Naive thymus-derived CD4-positive, alpha-beta T cell (primary cell): ENCODE measurements at regions not wholly inside any gene's neighbourhood (a gene's known extent, or its start where the extent isn't known, plus 50 kb on each side); places are given as distances from the start of the nearest gene placed in this dataset.

Source experiments
- ATAC-seq: fragments of 150-1000 bp; cut with Tn5 transposase; 2 replicates; pipeline ENCODE4 v1.10.0; 2021; ENCODE audit warnings: mild to moderate bottlenecking, moderate library complexity
- CTCF ChIA-PET: fragments of 350-600 bp; sonication (Branson Sonifier 250); formaldehyde crosslinking; loops from one replicate; lab custom pipeline; 2021; ENCODE audit warnings: antibody characterized with exemption; lab: Charles Lee
- POLR2A ChIA-PET: fragments of 350-600 bp; sonication (Branson Sonifier 250); formaldehyde crosslinking; loops from one replicate; lab custom pipeline; 2021; ENCODE audit warnings: antibody characterized with exemption, inconsistent platforms; lab: Charles Lee
- DNase-seq, 9 donors: peaks; one replicate each; pipeline versions ENCODE4 v3.0.0 to v3.0.0-alpha.2; 2020 to 2022; ENCODE audit warnings: mixed read lengths in 1 of 9
- H3K27ac ChIP-seq: one replicate; pipeline ENCODE4 v1.7.0; 2013; ENCODE audit warnings: mild to moderate bottlenecking, low read depth, low read length, moderate library complexity
- H3K27me3 ChIP-seq, 2 donors: one replicate each; pipeline ENCODE4 v1.7.0; 2013; ENCODE audit warnings: low read length in 2 of 2, mild to moderate bottlenecking in 2 of 2, moderate library complexity in 2 of 2; ENCODE audit not compliant: control insufficient read depth in 2 of 2, insufficient read depth in 2 of 2
- H3K36me3 ChIP-seq, 3 experiments: 1 replicate in 2 of 3; 2 replicates in 1 of 3; pipeline ENCODE4 v1.7.0; 2013; ENCODE audit warnings: low read length in 3 of 3, mild to moderate bottlenecking in 3 of 3, moderate library complexity in 1 of 3; ENCODE audit not compliant: insufficient read depth in 3 of 3, control insufficient read depth in 2 of 3
- H3K4me1 ChIP-seq, 2 donors: one replicate each; pipeline ENCODE4 v1.7.0; 2013; ENCODE audit warnings: low read length in 2 of 2, mild to moderate bottlenecking in 2 of 2, moderate library complexity in 1 of 2; ENCODE audit not compliant: control insufficient read depth in 2 of 2, insufficient read depth in 2 of 2
- H3K4me3 ChIP-seq: 2 replicates; pipeline ENCODE4 v1.7.0; 2013; ENCODE audit warnings: mild to moderate bottlenecking, low read length
- H3K9me3 ChIP-seq, 3 experiments: 1 replicate in 2 of 3; 2 replicates in 1 of 3; pipeline ENCODE4 v1.7.0; 2013; ENCODE audit warnings: low read length in 3 of 3; ENCODE audit not compliant: control insufficient read depth in 2 of 3
- H3K27ac Mint-ChIP-seq, 9 donors: one replicate each; pipeline ENCODE4 v1.8.0; 2020 to 2022; ENCODE audit warnings: mixed read lengths in 9 of 9, mild to moderate bottlenecking in 8 of 9, moderate library complexity in 5 of 9, inconsistent platforms in 2 of 9
- H3K27me3 Mint-ChIP-seq, 5 donors: one replicate each; pipeline ENCODE4 v1.8.0; 2021 to 2022; ENCODE audit warnings: mixed read lengths in 5 of 5, mild to moderate bottlenecking in 1 of 5
- H3K36me3 Mint-ChIP-seq, 5 donors: one replicate each; pipeline ENCODE4 v1.8.0; 2020 to 2022; ENCODE audit warnings: mixed read lengths in 5 of 5, mild to moderate bottlenecking in 3 of 5, inconsistent platforms in 1 of 5
- H3K4me1 Mint-ChIP-seq, 7 donors: one replicate each; pipeline ENCODE4 v1.8.0; 2020 to 2022; ENCODE audit warnings: mixed read lengths in 7 of 7, mild to moderate bottlenecking in 3 of 7, inconsistent platforms in 1 of 7
- H3K4me3 Mint-ChIP-seq, 10 donors: one replicate each; pipeline ENCODE4 v1.8.0; 2020 to 2022; ENCODE audit warnings: mild to moderate bottlenecking in 10 of 10, mixed read lengths in 10 of 10, moderate library complexity in 6 of 10, inconsistent platforms in 2 of 10
- H3K9me3 Mint-ChIP-seq, 11 donors: one replicate each; pipeline ENCODE4 v1.8.0; 2020 to 2022; ENCODE audit warnings: mixed read lengths in 11 of 11, mild to moderate bottlenecking in 4 of 11, inconsistent platforms in 1 of 11, moderate library complexity in 1 of 11
- intact Hi-C, 2 donors: fragments of 100-400 bp; cut with micrococcal nuclease; formaldehyde crosslinking; loops; one replicate each; pipeline ENCODE4 v1.15.1; 2023

GRCh38 chr7:25553580-25554291, 325.4 kb upstream of the NPVF start:
- no peak overlapping the region for H3K4me3 Mint-ChIP-seq
- ChIA-PET CTCF (interaction anchor here (0.7 kb wide), 1 partner anchor 22 kb away, joined by 4 read pairs; no protein-coding TSS in a partner anchor), POLR2A (no interaction called here)
- no peaks in the 10 kb centered on the region for H3K36me3 ChIP-seq
- no peak overlapping the region for H3K4me3 ChIP-seq
- H3K9me3 Mint-ChIP-seq: peaks cover 0 to 5% (median 0%) of the 10 kb centered on the region in 11 donors
- no peak for DNase-seq
- no peak for ATAC-seq
- H3K9me3 ChIP-seq: no peaks in the 10 kb centered on the region
- peaks cover 0 to 15% (median 9%) of the 10 kb centered on the region in 5 donors for H3K27me3 Mint-ChIP-seq
- peaks cover 0 to 5% (median 0%) of the 10 kb centered on the region in 5 donors for H3K36me3 Mint-ChIP-seq
- peaks cover 0 to 7% of the 10 kb centered on the region in 2 donors for H3K4me1 ChIP-seq
- intact Hi-C loops: no loop called here
- H3K4me1 Mint-ChIP-seq: peaks cover 3 to 18% (median 13%) of the 10 kb centered on the region in 7 donors
- H3K27ac Mint-ChIP-seq: no peak overlapping the region
- no peaks in the 10 kb centered on the region for H3K27me3 ChIP-seq
- no peak overlapping the region for H3K27ac ChIP-seq

GRCh38 chr7:25557379-25557917, 329.2 kb upstream of the NPVF start:
- no peak overlapping the region for H3K4me3 ChIP-seq
- CTCF ChIA-PET: interaction anchor here (1.2 kb wide), 1 partner anchor 165 kb away, joined by 4 read pairs; no protein-coding TSS in a partner anchor
- Mint-ChIP-seq H3K27ac (peak overlapping the region in 7 of 9 donors; percentile 2 to 74 (median 18)), H3K9me3 (peaks cover 0 to 6% (median 0%) of the 10 kb centered on the region in 11 donors), H3K27me3 (peaks cover 0 to 12% (median 4%) of the 10 kb centered on the region in 5 donors), H3K4me3 (peak overlapping the region in 5 of 10 donors; percentile 2 to 38 (median 14)), H3K4me1 (peaks cover 3 to 17% (median 13%) of the 10 kb centered on the region in 7 donors), H3K36me3 (peaks cover 0 to 6% (median 0%) of the 10 kb centered on the region in 5 donors)
- no peak overlapping the region for H3K27ac ChIP-seq
- POLR2A ChIA-PET: no interaction called here
- intact Hi-C loops: no loop called here
- ATAC-seq (peak; percentile 37), DNase-seq (peak in 3 of 9 donors; percentile 9 to 35 (median 15))
- H3K27me3 ChIP-seq: no peaks in the 10 kb centered on the region
- peaks cover 0 to 7% of the 10 kb centered on the region in 2 donors for H3K4me1 ChIP-seq
- H3K36me3 ChIP-seq: no peaks in the 10 kb centered on the region
- H3K9me3 ChIP-seq: no peaks in the 10 kb centered on the region

- H3K4me1 ChIP-seq: peaks cover 0 to 7% of the 10 kb centered on the region in 2 donors
- Mint-ChIP-seq H3K27me3 (peaks cover 0 to 9% (median 0%) of the 10 kb centered on the region in 5 donors), H3K4me3 (peak overlapping the region in 1 of 10 donors; percentile 38), H3K4me1 (peaks cover 3 to 17% (median 13%) of the 10 kb centered on the region in 7 donors), H3K9me3 (peaks cover 0 to 6% (median 0%) of the 10 kb centered on the region in 11 donors), H3K27ac (peak overlapping the region in 6 of 9 donors; percentile 2 to 74 (median 20)), H3K36me3 (peaks cover 0 to 6% (median 0%) of the 10 kb centered on the region in 5 donors)
- ATAC-seq (no peak), DNase-seq (no peak)
- intact Hi-C loops: no loop called here
- no peaks in the 10 kb centered on the region for H3K27me3 ChIP-seq
- no peak overlapping the region for H3K27ac ChIP-seq
- H3K4me3 ChIP-seq: no peak overlapping the region
- ChIA-PET CTCF (interaction anchor here (1.2 kb wide), 1 partner anchor 165 kb away, joined by 4 read pairs; no protein-coding TSS in a partner anchor), POLR2A (no interaction called here)
- H3K9me3 ChIP-seq: no peaks in the 10 kb centered on the region
- no peaks in the 10 kb centered on the region for H3K36me3 ChIP-seq
Observed at GRCh38 chr7:25557930-25558329, 329.6 kb upstream of the NPVF start.

- Histone ChIP-seq H3K36me3 (no peaks in the 10 kb centered on the region), H3K27me3 (no peaks in the 10 kb centered on the region), H3K4me1 (peaks cover 0 to 7% of the 10 kb centered on the region in 2 donors), H3K4me3 (no peak overlapping the region), H3K27ac (no peak overlapping the region), H3K9me3 (no peaks in the 10 kb centered on the region)
- intact Hi-C loops: no loop called here
- no peak for ATAC-seq
- ChIA-PET CTCF (interaction anchor here (1.2 kb wide), 1 partner anchor 166 kb away, joined by 4 read pairs; no protein-coding TSS in a partner anchor), POLR2A (no interaction called here)
- no peak overlapping the region for H3K27ac Mint-ChIP-seq
- peaks cover 0 to 9% (median 0%) of the 10 kb centered on the region in 5 donors for H3K27me3 Mint-ChIP-seq
- H3K4me3 Mint-ChIP-seq: no peak overlapping the region
- H3K36me3 Mint-ChIP-seq: peaks cover 0 to 6% (median 0%) of the 10 kb centered on the region in 5 donors
- peaks cover 3 to 17% (median 13%) of the 10 kb centered on the region in 7 donors for H3K4me1 Mint-ChIP-seq
- no peak for DNase-seq
- H3K9me3 Mint-ChIP-seq: peaks cover 0 to 6% (median 0%) of the 10 kb centered on the region in 11 donors
Observed at GRCh38 chr7:25558605-25559004, 330.3 kb upstream of the NPVF start.

GRCh38 chr7:25559581-25560367, 331.5 kb upstream of the NPVF start:
- H3K27ac ChIP-seq: no peak overlapping the region
- H3K36me3 ChIP-seq: no peaks in the 10 kb centered on the region
- Mint-ChIP-seq H3K9me3 (peaks cover 0 to 6% (median 0%) of the 10 kb centered on the region in 11 donors), H3K27ac (no peak overlapping the region), H3K4me3 (no peak overlapping the region), H3K4me1 (peaks cover 3 to 17% (median 13%) of the 10 kb centered on the region in 7 donors), H3K27me3 (peaks cover 0 to 11% (median 0%) of the 10 kb centered on the region in 5 donors), H3K36me3 (peaks cover 0 to 6% (median 0%) of the 10 kb centered on the region in 5 donors)
- intact Hi-C loops: no loop called here
- ChIA-PET CTCF (interaction anchor here (0.8 to 4.3 kb wide), 5 partner anchors 19 to 338 kb away, joined by 4 to 25 read pairs (median 4); no protein-coding TSS in a partner anchor), POLR2A (interaction anchor here (0.5 kb wide), 1 partner anchor 320 kb away, joined by 3 read pairs; no protein-coding TSS in a partner anchor)
- no peak for DNase-seq
- H3K4me1 ChIP-seq: peaks cover 0 to 7% of the 10 kb centered on the region in 2 donors
- H3K9me3 ChIP-seq: no peaks in the 10 kb centered on the region
- H3K4me3 ChIP-seq: no peak overlapping the region
- H3K27me3 ChIP-seq: no peaks in the 10 kb centered on the region
- no peak for ATAC-seq

- Histone ChIP-seq H3K4me3 (no peak overlapping the region), H3K9me3 (no peaks in the 10 kb centered on the region), H3K27ac (no peak overlapping the region), H3K27me3 (no peaks in the 10 kb centered on the region), H3K4me1 (peaks cover 0 to 4% of the 10 kb centered on the region in 2 donors), H3K36me3 (no peaks in the 10 kb centered on the region)
- H3K9me3 Mint-ChIP-seq: peaks cover 0 to 6% (median 0%) of the 10 kb centered on the region in 11 donors
- peaks cover 0 to 7% (median 0%) of the 10 kb centered on the region in 5 donors for H3K27me3 Mint-ChIP-seq
- no peak overlapping the region for H3K27ac Mint-ChIP-seq
- intact Hi-C loops: no loop called here
- peaks cover 0 to 6% (median 0%) of the 10 kb centered on the region in 5 donors for H3K36me3 Mint-ChIP-seq
- H3K4me3 Mint-ChIP-seq: no peak overlapping the region
- ChIA-PET POLR2A (interaction anchor here (1.6 kb wide), 1 partner anchor 66 kb away, joined by 4 read pairs; no protein-coding TSS in a partner anchor), CTCF (interaction anchor here (0.6 to 6.8 kb wide), 6 partner anchors 62 to 303 kb away, joined by 3 to 105 read pairs (median 4); no protein-coding TSS in a partner anchor)
- H3K4me1 Mint-ChIP-seq: peaks cover 1 to 9% (median 7%) of the 10 kb centered on the region in 7 donors
- no peak for DNase-seq
- no peak for ATAC-seq
Observed at GRCh38 chr7:25562673-25563182, 334.4 kb upstream of the NPVF start.
